Stomach (tissue), 8 donors: ENCODE measurements at regions not wholly inside any gene's neighbourhood (a gene's known extent, or its start where the extent isn't known, plus 50 kb on each side); places are given as distances from the start of the nearest gene placed in this dataset.

Source experiments
- DNase-seq, 2 donors: peaks; one replicate each; pipeline versions ENCODE4 v3.0.0 to v3.0.0-alpha.2; 2013 to 2019
- H3K27ac ChIP-seq, 5 donors: fragments of 200-600 bp in 4 of 5; sonication (generic) in 4 of 5; one replicate each; pipeline ENCODE4 v1.5.1; 2013 to 2019; ENCODE audit warnings: mild to moderate bottlenecking in 1 of 5, moderate library complexity in 1 of 5
- H3K27me3 ChIP-seq, 3 donors: fragments of 200-600 bp; sonication (generic); one replicate each; pipeline ENCODE4 v1.5.1; 2017 to 2019; ENCODE audit warnings: mixed run types in 1 of 3
- H3K36me3 ChIP-seq, 4 donors: fragments of 200-600 bp; sonication (generic); 1 replicate in 3 of 4; 2 replicates in 1 of 4; pipeline ENCODE4 v1.5.1; 2016 to 2019
- H3K4me1 ChIP-seq, 4 donors: fragments of 200-600 bp; sonication (generic); one replicate each; pipeline ENCODE4 v1.5.1; 2016 to 2019
- H3K4me3 ChIP-seq, 4 donors: fragments of 200-600 bp; sonication (generic) in 3 of 4; one replicate each; pipeline ENCODE4 v1.5.1; 2016 to 2019; ENCODE audit warnings: mild to moderate bottlenecking in 1 of 4
- H3K9me3 ChIP-seq, 4 donors: fragments of 200-600 bp; sonication (generic); one replicate each; pipeline ENCODE4 v1.5.1; 2016 to 2019
- EP300 ChIP-seq: sonication (generic); formaldehyde crosslinking; IDR thresholded peaks from one replicate; pipeline ENCODE4 v1.6.1; 2017; ENCODE audit warnings: antibody characterized with exemption
- POLR2A ChIP-seq, 4 donors: fragments of 450-650 bp; IDR thresholded peaks; one replicate each; pipeline ENCODE4 v1.6.1; 2016; ENCODE audit warnings: antibody characterized with exemption in 4 of 4, control low read depth in 2 of 4, mild to moderate bottlenecking in 1 of 4, moderate library complexity in 1 of 4
- POLR2AphosphoS5 ChIP-seq, 3 donors: sonication (generic); formaldehyde crosslinking; IDR thresholded peaks; one replicate each; pipeline ENCODE4 v1.6.1; 2016; ENCODE audit warnings: antibody characterized with exemption in 3 of 3
- WGBS, 5 donors: extraction: QIAGEN DNeasy Blood & Tissue Kit in 3 of 5; methylation state at CpG; one replicate each; pipeline versions ENCODE4 v1.1.5 to v1.1.7; 2013 to 2018; 5-methylcytosine and 5-hydroxymethylcytosine counted together
- intact Hi-C: fragments of 100-400 bp; cut with DNase I; formaldehyde crosslinking; loops from one replicate; pipeline ENCODE4 v1.15.1; 2023; ENCODE audit warnings: low total_unique reads
- TF ChIP-seq, protein P1 (sequence below), 7 experiments: fragments of 450-650 bp in 4 of 7; fragments of 200-600 bp in 3 of 7; sonication (generic) in 3 of 7; IDR thresholded peaks; one replicate each; pipeline ENCODE4 v1.5.1; 2016 to 2019; ENCODE audit warnings: antibody characterized with exemption in 7 of 7, control low read depth in 2 of 7, mild to moderate bottlenecking in 1 of 7
- donor health status: healthy with polysubstance abuse.
- donor health status: Bipolar disorder and iron deficiency.
- donor health status: healthy.

DNA sequence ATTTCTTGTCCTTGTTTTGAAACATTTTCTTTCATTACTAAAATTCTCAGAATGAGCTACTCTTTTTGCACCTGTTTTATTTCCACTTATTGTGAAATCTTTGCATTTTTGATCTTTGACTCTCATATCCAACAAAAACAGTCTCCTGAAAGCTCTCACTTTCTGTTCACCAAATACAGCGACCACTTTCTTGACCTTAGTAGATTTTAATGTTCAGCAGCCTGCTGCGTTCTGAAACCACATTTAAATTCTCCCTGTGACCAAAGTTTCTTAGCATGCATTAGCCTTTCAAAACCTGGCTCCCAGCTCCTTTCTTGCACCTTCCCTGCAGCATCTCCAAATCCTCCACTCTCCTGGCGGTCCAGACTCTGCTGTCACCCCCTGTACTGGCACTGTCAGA, 404.4 kb upstream of the PDE3A start:
- no peaks in the 10 kb centered on the region for H3K36me3 ChIP-seq
- intact Hi-C loops: no loop called here
- WGBS, 5 donors: 56 to 84% (median 63%) methylated on average over 3 of the region's 3 CpGs

DNA sequence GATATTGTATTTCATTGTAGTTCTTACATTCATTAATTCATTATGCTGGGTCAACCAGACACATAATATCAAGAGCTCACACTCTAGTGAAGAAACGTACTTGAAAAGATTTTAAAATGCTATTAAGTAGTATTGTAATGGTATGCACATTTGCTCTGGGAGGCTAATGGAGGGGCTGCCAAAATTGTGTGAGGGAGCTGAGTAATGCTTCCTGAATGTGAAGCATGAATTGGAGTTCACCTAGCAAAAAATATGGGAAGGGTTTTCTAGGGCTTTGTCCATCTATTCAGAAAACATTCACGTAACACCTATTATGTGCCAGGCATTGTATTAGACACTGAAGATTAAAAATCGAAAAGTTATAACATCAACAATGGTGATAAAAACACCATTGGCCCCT, 403.8 kb upstream of the PDE3A start:
- TF ChIP-seq EP300: no peak
- TF ChIP-seq POLR2AphosphoS5 (IDR thresholded peaks at IDR 0.05): no peak
- TF ChIP-seq POLR2A (IDR thresholded peaks at IDR 0.05): no peak
- TF ChIP-seq, protein P1, sequence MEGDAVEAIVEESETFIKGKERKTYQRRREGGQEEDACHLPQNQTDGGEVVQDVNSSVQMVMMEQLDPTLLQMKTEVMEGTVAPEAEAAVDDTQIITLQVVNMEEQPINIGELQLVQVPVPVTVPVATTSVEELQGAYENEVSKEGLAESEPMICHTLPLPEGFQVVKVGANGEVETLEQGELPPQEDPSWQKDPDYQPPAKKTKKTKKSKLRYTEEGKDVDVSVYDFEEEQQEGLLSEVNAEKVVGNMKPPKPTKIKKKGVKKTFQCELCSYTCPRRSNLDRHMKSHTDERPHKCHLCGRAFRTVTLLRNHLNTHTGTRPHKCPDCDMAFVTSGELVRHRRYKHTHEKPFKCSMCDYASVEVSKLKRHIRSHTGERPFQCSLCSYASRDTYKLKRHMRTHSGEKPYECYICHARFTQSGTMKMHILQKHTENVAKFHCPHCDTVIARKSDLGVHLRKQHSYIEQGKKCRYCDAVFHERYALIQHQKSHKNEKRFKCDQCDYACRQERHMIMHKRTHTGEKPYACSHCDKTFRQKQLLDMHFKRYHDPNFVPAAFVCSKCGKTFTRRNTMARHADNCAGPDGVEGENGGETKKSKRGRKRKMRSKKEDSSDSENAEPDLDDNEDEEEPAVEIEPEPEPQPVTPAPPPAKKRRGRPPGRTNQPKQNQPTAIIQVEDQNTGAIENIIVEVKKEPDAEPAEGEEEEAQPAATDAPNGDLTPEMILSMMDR (IDR thresholded peaks at IDR 0.05): no peak
- DNase-seq: no peak
- Histone ChIP-seq H3K4me3 (no peak overlapping the region), H3K27me3 (no peaks in the 10 kb centered on the region), H3K27ac (no peak overlapping the region), H3K4me1 (peaks cover 0 to 9% (median 4%) of the 10 kb centered on the region in 4 donors), H3K36me3 (no peaks in the 10 kb centered on the region), H3K9me3 (no peaks in the 10 kb centered on the region)
- intact Hi-C loops: no loop called here
- 51 to 90% (median 76%) methylated on average over 3 of the region's 3 CpGs for WGBS, 5 donors

More for the DNA sequence above, 404.4 kb upstream of the PDE3A start:
- TF ChIP-seq POLR2A (IDR thresholded peaks at IDR 0.05) (no peak), POLR2AphosphoS5 (IDR thresholded peaks at IDR 0.05) (no peak), EP300 (no peak)
- TF ChIP-seq, protein P1 (IDR thresholded peaks at IDR 0.05): no peak
- Histone ChIP-seq H3K4me3 (no peak overlapping the region), H3K27me3 (no peaks in the 10 kb centered on the region), H3K4me1 (peaks cover 0 to 9% (median 4%) of the 10 kb centered on the region in 4 donors), H3K9me3 (no peaks in the 10 kb centered on the region), H3K27ac (no peak overlapping the region)
- no peak for DNase-seq

DNA sequence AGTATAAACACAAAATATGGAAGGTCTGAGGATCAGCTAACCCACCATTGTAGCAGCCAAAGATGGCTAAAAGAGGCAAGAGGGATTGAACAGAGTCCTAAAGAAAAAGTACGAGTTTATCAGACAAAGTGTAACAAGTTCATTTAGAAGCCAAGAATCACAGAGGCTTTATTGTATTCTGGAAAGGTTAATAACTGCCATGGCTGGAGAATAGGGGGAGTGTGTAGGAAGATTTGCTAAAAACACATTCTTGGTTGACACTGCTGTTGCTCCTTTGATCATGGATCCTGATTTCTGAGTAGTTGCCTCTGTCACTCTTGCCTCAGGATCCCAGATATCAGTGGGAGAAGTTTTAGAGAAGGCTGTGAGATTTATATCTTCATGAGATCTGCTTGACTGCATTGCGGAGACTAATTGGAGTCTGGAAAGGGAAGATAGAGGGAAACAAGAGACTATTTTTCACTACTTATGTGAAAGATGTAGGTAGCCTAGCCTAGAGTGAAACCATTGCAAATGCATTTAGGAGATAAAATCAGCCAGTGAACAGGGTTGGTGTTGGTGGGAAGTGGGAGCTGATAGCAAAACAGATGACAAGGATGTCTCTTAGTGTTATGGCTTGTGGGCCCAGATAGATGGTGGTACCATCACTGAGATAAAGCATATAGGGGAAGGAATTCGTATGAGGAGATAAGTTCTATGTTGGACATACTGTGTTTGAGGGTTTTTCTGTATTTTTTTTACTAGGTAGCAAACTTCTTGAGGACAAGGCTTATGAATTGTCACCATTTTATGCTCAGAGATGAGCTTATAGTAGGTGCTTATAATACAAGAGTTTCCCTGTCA, 402.9 kb upstream of the PDE3A start:
- TF ChIP-seq POLR2AphosphoS5 (IDR thresholded peaks at IDR 0.05): no peak
- TF ChIP-seq EP300: no peak
- TF ChIP-seq POLR2A (IDR thresholded peaks at IDR 0.05): no peak
- TF ChIP-seq, protein P1 (IDR thresholded peaks at IDR 0.05): no peak
- H3K27me3 ChIP-seq: no peaks in the 10 kb centered on the region
- peaks cover 0 to 9% (median 4%) of the 10 kb centered on the region in 4 donors for H3K4me1 ChIP-seq
- no peaks in the 10 kb centered on the region for H3K36me3 ChIP-seq
- WGBS, 5 donors: 52 to 72% (median 59%) methylated on average over 3 of the region's 3 CpGs
- no peak for DNase-seq
- H3K27ac ChIP-seq: no peak overlapping the region
- no peaks in the 10 kb centered on the region for H3K9me3 ChIP-seq
- intact Hi-C loops: no loop called here
- H3K4me3 ChIP-seq: no peak overlapping the region

DNA sequence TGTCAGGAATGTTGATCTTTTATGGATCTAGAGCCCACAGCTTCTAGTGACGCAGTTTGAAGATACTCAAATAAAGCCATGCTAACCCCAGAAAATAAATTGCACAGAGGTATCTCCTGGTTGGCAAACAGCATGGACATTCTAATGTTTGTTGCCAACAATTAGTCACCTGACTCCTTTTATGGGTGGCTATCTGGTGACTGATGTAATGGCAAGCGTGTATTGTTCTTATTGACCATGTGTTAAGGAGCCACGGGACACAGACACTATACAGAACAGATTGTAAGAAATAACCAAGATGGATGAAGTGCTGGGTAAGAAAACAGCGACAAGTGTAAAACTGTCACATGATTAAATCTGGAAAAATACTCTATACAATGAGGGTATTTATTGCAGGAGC, 401.3 kb upstream of the PDE3A start:
- intact Hi-C loops: no loop called here
- Histone ChIP-seq H3K27me3 (no peaks in the 10 kb centered on the region), H3K9me3 (no peaks in the 10 kb centered on the region), H3K4me3 (no peak overlapping the region), H3K4me1 (peaks cover 0 to 14% (median 7%) of the 10 kb centered on the region in 4 donors), H3K36me3 (no peaks in the 10 kb centered on the region), H3K27ac (no peak overlapping the region)
- no peak for TF ChIP-seq EP300
- WGBS, 5 donors: 57 to 70% (median 65%) methylated on average over 4 of the region's 4 CpGs
- no peak for DNase-seq

DNA sequence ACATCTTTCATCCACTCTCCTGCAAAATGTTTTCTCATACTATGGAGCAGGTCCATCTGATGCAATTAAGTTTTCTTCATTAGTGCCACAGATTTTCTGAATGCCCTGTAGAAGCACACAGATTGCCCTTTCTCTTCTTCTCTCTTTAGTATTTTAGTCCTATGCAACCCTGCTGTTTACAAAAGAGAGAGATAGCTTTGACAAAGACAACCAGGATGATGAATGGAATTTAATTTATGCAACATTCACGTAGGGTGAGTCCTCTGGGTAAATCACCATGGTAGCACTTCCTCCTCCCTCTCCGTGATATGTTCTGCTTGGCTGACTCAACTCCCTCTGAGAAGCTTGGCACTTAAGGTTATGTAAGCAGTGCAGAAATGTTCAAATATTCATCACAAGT, 400.9 kb upstream of the PDE3A start:
- peak in 1 of 2 donors; percentile 54 for DNase-seq
- Histone ChIP-seq H3K27ac (no peak overlapping the region), H3K27me3 (no peaks in the 10 kb centered on the region), H3K9me3 (no peaks in the 10 kb centered on the region), H3K36me3 (no peaks in the 10 kb centered on the region), H3K4me3 (no peak overlapping the region), H3K4me1 (peaks cover 0 to 14% (median 7%) of the 10 kb centered on the region in 4 donors)
- TF ChIP-seq POLR2AphosphoS5 (IDR thresholded peaks at IDR 0.05): peak in 1 of 3 donors; percentile 21
- TF ChIP-seq EP300: no peak
- intact Hi-C loops: no loop called here
- WGBS, 5 donors: 4 to 19% (median 7%) methylated on average over 2 of the region's 2 CpGs
